NCI-H524 treated with DMSO at 0.1 percent for 48 hours (cell line): ENCODE measurements at regions not wholly inside any gene's neighbourhood (a gene's known extent, or its start where the extent isn't known, plus 50 kb on each side); places are given as distances from the start of the nearest gene placed in this dataset.

Experiments used
- DNase-seq: peaks from one replicate; lab custom pipeline; 2025; lab: John Stamatoyannopoulos, UW

DNA sequence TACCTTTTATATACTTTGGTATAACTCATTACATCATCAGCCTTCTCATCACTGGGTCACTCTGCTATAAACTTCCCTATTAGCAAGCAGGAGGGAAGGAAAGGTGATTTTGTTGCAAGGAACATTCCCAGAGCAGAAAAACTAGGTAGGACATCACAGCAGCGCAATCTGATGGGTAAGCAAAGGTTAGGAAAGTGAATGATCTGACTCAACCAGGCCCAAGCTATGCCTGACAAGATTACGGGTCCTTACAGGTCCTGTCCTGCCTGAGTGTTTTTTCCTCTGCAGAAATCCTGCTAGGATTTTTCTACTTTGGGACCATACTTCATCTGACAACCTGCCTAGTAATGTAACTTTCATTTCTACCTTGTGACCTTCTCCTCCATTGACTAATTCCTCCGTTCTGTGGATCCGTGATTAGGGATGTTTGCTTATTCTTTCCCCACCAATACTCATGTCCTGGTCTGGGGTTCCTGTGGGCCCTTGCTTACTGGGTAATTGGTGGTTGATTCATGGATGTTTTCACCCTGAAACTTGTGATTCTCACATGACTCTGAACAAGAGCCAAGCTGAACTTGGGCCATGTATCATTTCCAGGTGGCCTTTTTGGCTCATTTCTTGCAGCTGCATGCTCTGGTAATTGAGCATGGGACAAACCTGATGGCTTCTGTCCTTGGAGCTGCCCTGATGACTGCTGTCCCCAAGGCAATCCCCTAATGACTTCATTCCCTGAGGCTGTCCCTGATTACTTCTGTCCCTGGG lies 111.9 kb upstream of the KIT start:
- no peak for DNase-seq

DNA sequence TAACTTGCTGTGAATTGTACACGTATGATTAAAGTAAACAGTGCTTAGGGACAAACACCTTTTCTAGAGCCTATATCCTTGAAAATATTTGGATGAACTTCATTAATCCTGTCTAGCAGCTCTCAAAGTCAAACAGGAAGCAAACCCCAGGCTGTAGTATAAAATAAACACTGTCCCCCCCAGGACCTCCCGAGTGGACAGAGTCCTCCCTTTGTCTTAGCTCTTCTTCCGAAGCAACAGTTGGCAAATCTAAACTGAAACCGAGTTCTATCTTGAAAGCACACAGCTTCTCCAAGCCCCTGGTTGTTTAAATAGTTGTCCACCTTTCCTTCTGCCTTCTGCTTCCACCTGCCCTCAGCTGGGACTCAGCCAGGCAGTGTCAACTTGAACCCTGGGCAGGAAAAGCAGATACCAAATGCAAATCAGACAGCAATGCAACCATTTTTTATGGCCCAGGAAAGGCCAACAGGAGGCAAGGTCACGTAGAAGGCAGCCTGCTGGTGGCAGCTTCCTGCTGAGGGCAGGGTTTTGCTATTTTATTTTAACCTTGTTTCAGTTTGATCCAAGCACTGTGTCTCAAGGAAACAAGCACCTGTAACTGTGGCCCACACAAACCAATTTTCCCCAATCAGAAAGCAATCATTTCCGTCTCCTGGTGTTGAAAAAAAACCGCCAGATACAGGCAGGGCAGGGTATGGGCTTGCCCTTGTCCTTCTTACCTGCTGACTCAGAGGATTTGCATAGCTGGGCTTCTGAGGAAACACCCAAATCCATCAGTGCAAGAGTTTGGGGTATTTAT lies 110.3 kb upstream of the KIT start:
- DNase-seq = no peak

DNA sequence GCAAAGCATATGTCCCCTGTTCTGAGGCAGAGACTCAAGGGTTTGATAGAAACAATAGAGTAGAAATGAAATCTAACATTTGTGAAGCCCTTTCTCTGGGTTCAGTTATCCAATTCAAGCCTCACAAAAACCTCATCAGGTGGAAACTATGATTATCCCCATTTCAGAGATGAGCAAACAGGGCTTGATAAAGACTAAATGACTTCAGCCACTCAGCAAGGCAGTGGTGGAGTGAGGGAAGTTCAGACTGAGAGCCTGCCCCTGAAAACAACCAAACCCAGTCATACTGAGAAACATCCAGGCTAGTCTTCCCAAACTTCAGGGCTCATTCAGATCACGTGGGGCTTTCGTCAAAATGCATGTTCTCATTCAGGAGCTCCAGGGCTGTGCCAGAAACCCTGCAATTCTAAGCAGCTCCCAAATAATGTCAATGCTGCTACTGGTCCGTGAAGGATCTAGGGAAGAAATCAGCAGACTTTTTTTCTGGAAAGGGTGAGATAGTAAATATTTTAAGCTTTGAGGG lies 109.6 kb upstream of the KIT start:
- no peak for DNase-seq

DNA sequence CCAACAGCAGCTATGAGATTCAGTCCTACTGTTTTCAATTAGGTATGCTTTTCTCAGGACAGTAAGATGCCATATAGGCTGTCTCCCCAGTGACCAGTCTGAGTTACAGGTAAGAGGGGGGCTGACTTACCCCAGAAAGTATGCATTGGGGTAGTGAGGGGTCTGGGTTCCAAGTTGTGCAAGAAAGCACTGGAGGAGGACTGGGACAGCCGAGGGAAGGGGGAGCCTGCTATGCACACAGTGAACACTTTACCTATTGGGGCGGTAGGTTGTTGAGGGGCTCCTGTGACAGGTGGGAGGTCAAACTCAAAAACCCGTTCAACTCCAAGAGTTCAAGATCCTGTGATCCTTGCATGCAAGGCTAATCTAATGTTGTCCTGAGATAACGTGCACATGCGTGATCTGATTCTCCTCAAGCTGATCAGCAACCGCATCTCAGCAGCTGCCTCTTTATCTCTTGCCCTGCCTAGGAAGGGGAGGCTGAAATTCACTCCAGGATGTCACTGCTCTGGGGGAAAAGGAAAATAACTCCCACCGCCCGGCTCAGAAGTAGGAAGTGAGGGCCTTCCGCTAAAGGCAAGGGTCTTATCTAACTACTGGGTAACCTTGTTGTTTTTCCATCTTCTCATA lies 108.8 kb upstream of the KIT start:
- no peak for DNase-seq

DNA sequence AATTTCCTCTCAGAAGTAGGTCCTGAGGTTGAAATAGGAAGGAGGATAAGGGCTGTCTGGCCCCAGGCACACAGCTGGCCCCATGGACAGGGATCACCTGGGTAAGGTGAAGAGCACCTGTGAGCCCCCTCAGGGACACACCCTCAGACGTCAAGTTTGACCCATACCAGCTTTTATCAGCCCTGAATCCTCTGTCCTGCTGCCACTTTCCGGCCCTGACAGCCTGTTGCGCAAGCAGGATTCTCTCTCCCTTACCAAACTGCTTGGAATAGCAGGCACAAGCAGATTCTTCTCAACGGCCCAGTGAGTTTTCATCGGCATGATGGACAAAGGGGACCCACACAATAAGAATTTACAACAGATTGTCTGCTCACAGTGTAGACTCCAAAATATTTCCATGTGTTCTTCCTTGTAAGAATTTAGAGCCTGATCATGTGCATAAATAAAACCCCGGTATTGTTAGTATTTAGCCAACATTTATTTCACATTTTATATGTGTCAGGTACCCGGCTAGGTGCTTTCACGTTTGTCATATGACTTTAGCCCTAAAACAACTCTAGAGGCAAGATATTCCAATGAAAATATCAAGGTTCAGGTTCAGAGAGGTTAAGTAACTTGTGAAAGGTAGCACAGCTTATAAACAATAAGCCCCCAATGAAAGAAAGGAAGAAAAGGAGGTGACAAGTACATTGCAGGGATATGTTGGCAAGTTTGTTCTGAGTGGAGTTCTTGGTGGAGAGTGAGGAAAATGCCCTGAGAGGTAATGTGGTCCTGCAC lies 107.2 kb upstream of the KIT start:
- DNase-seq = no peak

DNA sequence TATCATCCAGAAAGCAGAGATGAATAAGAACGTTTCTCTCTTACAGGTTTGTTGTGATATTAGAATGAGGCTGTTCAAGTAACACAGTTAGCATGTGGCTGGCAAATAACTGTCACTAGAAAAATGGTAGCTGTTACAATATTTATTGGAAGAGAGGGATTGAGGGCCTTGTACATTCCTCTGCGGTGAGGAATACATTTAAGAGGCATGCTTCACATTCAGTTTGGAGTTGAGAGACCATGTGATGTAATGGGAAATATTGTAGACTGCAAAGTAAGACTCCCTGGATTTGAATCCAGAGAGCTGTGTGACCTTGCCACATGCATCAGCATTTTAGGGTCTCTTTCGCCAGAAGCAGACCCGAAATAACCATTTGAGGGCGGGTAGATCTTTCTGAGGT lies 104.8 kb upstream of the KIT start:
- no peak for DNase-seq

DNA sequence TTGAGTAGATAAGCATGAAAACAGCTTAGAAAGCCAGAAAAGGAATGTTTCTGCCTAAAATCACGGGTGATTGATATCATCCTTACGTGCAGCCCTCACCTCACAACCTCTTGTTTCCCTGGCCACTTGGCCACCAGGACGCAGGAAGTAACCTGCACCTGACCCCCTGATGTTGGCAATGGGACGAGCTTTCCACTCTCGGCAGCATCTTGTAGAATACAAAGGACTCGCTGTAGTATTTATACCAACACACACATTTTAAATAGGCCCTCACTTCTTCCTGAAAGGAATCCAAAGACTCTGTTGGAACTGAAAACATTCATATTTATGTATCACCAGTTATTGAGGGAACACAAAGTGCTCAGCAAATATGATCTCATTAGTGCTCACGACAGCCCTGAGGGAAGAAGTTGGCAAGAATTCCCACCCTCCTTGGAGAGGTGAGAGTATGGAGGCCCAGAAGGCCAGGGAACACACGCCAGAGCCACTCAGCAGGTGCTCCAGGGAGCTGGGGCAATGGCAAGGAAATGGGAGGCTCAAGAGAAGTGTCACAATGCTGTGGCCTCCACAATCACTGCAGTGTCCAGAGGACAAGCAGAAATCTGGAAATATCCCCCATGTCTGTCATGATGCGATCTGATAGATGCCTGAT lies 103.3 kb upstream of the KIT start:
- no peak for DNase-seq

DNA sequence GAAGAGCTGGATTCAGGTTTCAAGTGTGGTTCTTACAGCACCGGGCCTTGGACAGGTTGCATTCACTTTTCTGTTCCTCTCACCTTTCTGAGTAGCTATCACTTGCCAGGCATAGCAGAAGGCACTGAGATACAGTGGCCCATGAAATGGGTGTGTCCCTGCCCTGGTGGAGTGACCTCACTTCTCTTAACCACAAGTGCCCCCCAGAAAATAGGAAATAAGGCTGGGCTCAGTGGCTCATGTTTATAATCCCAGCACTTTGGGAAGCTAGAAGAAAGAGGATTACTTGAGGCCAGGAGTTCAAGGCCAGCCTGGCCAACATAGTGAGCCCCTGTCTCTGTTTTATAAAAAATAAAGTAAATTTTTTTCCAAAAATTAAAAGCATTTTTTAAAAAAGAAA lies 101.7 kb upstream of the KIT start:
- no peak for DNase-seq

DNA sequence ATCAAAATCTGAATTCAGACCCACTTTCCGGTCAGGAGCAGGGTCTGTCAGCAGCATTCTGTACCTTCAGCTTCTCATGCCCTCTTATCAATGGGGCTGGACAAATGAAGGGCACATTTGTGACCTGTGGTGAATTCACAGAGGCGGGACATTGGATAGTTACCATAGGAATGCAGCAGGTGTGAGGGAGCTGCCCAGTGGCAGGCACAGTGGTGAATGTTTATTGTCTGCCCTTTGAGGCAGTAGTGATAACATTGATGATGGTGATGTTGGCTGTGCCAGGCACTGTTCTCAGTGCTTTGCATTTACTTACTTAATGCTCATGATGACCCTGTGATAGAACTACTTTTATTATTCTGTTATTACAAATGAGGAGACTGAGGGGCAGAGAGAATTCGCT lies 101.2 kb upstream of the KIT start:
- no peak for DNase-seq

DNA sequence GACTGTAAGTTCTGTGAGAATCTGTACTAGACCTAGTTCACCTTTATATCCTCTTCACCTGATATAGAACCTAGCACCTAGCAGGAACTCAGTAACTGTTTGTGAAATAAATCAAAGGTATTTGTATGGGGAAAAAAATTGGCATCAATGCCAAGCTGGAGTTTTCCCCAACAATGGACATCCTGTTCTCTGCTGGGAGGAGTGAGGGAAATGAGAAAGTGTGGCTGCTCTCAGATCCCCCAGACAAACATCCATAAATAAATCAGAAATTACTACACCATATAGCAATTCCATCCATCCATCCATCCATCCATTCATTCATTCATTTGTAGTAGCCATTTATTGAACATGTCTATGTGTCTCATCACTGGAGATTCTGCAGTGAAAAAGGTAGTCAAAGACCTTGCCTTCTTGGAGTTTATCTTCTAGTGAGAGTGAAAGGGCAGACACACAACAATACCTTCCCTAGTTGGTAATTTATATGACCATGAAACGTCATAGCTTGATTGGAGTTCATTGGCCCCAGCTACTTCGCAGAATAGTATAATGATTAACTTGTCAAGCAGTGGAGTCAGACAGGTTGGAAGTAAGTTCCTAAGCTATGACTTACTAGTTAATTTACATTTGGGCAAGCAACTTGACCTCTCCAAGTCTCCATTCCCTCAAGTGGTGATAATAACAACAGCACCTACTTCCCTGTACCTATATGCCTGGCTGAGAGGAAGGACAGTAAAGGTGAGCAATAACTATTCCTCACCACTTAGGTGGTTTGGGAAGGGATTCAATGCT lies 98.7 kb upstream of the KIT start:
- no peak for DNase-seq

DNA sequence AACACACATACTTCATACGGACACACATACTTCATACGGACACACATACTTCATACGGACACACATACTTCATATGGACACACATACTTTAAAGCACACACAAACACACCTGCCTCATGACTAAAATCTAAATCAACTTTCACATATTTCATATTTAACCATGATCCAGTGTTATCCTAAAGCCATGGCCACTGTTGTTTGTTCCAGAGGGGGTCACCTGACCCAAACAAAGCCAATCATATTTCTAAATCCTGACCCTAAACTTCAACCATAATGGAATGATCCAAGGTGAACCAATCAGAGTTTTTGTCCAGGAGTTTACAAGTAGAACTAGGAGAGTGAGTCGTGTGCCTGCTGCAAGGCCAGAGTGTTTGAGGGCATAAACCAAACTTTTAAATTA lies 97.2 kb upstream of the KIT start:
- DNase-seq = no peak

DNA sequence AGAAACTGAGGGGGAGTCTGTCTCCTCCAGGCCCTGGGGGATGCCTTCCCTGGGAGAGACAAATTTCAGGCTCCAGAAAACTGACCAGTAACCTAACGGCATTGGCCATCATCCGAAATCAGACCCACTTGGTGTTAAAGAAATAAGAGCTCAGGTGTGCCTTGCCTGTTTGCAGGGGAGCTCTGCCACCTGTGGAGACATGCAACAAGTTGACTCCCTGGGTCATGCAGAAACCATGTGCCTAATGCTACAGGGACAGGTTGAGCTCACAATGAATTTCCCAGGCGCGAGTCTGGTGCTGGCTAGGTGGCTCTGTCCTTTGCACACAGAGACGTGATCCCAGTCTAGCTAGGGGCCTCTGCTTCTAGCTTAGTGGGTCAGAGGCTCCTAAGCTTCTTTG lies 95.8 kb upstream of the KIT start:
- no peak for DNase-seq

DNA sequence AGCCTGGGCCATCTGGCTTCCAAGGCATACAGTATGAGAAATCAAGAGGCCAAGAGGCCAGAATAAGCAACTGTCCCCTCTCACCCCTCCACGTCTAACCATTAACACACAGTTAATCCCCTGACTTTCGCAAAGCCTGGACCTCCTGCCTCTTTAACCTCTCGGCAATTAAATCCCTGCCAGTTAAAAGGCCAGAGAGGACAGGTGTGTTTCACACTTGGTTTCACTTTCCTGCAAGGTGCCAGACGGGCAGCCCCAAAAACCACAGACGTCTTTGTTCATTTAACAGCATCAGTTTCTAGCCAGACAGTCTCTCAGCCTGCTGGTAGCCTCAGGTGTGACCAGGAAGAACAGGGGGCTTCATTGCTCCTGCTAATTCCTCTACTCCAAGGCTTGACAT lies 91.1 kb upstream of the KIT start:
- peak; percentile 76 for DNase-seq

DNA sequence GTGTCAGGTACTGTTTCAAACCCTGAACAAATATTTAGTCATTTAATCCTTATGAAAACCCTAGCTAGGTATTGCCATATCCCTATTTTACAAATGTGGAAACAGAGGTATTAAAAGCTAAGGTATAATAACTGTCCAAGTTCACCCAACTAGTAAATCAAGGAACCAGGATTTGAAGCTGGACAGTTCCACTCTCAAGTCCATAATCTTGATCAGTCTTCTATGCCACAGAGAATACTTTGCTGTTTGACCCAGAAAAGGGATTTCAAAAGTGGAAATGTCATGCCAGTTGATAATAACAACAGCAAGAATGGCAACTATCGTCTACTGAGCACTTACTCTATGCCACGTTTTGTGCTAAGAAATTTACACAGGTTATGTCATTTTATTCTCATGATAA lies 90.4 kb upstream of the KIT start:
- no peak for DNase-seq

DNA sequence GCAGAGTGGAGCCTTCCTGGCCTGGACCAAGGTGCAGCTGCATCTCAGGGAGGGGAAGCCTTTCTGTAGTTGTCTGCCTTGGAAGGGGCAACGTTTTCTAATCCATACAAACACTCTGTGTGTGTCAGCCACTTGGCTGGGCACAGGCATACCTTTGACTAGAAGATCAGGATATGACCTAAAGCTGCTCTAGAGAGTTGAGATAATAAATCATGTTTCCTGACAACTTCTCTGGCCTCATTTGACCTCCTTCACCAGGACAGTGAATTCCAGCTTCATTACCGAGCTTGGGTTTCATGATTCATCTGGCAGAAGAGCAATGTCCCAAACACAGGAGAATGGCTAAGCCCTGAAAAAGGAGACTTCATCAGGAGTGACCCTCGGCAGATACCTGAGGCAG lies 89.6 kb upstream of the KIT start:
- DNase-seq = no peak

DNA sequence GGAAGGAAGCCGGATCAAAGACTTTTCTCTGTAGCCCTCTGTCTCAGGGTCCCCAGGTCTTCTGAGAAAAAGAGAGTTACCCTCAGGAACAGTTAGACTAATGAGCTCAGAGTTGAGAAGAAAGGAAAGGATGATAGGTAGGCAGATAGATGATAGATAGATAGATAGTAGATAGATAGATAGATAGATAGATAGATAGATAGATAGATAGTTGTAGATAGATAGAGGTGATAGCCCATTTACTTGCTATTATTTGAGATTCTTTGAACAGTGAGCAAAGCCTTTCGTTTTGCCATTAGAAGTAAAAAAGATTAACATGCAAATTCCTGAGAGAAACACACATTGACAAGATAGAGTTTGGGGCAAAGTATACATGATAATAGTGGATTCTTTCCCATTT lies 86.9 kb upstream of the KIT start:
- no peak for DNase-seq

DNA sequence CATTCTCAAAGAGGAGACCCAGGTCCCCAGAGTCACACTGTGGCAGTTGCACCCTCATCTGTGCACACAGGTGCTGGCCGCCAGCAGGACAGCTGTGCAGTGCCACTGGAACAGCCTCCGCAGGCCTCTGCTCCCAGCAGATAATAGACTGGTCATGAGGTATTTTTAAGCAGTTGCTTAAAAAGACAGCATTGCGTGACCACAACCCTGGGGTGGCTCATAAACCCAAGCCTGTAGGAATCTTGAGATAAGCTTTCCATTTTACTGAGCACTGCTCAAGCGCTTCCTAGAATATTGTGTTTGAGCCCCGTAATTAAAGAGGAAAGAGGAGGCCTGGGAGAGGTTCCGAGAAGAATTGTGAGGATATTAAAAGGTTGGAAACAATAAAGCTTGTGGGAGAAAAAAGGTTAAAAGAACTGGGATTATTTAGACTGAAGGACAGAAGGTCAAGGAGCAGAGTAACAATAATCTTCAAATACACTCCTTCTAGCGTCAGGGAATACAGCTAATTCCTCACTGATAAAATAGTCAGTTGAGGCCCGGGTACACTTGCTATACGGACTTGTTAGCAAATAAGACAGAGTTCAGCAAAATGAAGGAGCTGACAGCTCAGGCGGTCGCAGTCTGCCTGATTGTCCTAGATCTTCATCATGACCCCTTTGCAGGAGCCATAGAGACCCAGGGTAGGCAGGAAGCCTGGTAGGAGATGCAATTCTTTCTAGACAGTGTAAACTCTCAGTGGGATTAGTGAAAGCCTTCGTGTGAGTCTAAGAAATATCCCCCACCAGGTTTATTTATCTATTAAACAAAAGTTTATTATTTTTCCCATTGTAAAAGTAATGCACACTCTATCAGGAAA lies 86.2 kb upstream of the KIT start:
- no peak for DNase-seq

DNA sequence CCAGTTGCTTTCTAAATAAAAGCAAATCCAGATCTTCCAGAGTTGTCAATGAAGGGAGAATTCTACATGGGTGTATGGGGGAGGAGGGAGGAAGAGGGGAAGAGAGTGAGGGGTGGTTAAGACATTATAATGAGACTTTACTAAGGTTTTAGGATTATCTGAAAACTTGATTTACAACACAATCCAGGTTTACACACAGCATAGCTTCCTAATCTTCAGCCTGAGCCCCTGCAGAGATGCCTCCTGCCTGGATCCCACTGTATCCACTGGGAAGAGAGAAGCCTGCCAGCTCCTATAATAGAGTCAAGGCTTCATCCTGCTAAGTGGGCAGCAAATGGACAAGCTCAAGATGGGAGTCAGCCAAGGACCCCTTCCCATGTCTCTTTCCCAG lies 85.6 kb upstream of the KIT start:
- no peak for DNase-seq

DNA sequence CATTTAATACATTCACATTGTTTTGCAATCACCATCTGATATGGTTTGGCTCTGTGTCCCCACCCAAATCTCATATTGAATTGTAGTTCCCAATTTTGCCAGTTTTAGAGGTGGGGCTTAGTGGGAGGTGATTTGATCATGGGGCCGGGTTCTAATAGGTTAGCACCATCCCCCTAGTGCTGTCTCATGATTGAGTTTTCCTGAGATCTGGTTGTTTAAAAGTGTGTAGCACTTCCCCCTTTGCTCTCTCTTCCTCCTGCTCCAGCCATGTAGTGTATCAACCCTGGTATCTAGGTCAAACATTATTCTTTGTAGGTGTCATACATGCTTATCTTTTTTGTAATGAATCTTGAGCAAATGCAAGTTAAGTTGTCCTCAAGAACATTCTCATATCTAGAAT lies 83.3 kb upstream of the KIT start:
- no peak for DNase-seq

DNA sequence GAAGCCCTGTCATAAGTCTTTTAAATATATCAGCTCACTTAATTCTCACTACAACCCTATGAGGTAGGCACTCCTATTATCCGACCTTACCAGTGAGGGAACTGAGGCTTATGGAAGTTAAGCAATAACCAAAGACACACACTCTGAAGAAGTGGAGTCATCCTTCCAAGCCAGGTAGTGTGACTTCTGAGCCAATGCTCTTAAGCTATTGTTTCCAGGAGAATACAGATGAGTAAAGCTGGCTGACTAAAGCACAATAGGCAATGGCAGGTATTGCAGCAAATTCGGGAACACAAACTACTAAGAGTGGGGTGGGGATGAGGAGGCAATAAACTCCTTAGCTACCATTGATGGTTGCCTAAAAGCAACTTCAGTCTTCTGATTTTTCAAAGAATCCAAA lies 81.8 kb upstream of the KIT start:
- DNase-seq = no peak
